Lower lobe of right lung (tissue), 2 donors: ENCODE measurements at regions not wholly inside any gene's neighbourhood (a gene's known extent, or its start where the extent isn't known, plus 50 kb on each side); places are given as distances from the start of the nearest gene placed in this dataset.
A peak's percentile ranks its signal among the peaks of the same experiment; 100 is the strongest.

Source experiments
- ATAC-seq, 2 donors: fragments of 200-7000 bp; cut with Tn5 transposase; one replicate each; pipeline ENCODE4 v1.9.1; 2020 to 2022; ENCODE audit warnings: mild to moderate bottlenecking in 2 of 2, moderate library complexity in 2 of 2
- DNase-seq: peaks from one replicate; pipeline ENCODE4 v3.0.0-alpha.2; 2020
- H3K27ac ChIP-seq: fragments of 200-600 bp; one replicate; pipeline ENCODE4 v1.8.0; 2022
- H3K27me3 ChIP-seq: fragments of 200-600 bp; one replicate; pipeline ENCODE4 v1.8.0; 2022; ENCODE audit warnings: low read depth
- H3K36me3 ChIP-seq: fragments of 200-600 bp; one replicate; pipeline ENCODE4 v1.8.0; 2022; ENCODE audit warnings: mild to moderate bottlenecking
- H3K4me1 ChIP-seq: fragments of 200-600 bp; one replicate; pipeline ENCODE4 v1.8.0; 2022
- H3K4me3 ChIP-seq: fragments of 200-600 bp; one replicate; pipeline ENCODE4 v1.8.0; 2022; ENCODE audit warnings: mild to moderate bottlenecking
- H3K9me3 ChIP-seq: fragments of 200-600 bp; one replicate; pipeline ENCODE4 v1.8.0; 2022
- intact Hi-C: fragments of 100-400 bp; cut with DNase I; formaldehyde crosslinking; loops from one replicate; pipeline ENCODE4 v1.11.0; 2022
- TF ChIP-seq, protein P1 (sequence below): fragments of 200-600 bp; IDR thresholded peaks from one replicate; pipeline ENCODE4 v1.8.0; 2022; ENCODE audit warnings: antibody characterized with exemption, mild to moderate bottlenecking
- donor health status: DM: no; HTN: yes; CAD: no; lungs with severe emphysema.

DNA sequence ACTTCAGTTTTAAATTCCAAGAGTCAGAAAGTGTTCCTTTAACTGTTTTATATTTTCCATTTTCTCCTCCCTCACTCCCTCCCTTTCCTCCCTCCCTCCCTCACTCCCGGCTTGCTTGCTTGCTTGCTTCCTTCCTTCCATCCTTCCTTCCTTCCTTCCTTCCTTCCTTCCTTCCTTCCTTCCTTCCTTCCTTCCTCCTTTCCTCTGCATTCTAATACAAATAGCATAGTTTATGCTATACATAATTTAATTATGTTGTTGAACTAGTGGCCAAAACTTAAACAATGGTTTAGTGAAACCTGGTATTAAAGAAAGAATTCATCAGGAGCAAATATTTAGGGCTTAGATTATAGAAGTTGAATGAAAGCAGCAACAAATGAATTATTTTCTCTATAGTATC is 188.5 kb upstream of the OLFM3 start:
- Histone ChIP-seq H3K4me3 (no peak overlapping the region), H3K36me3 (no peaks in the 10 kb centered on the region), H3K9me3 (no peaks in the 10 kb centered on the region), H3K4me1 (no peaks in the 10 kb centered on the region), H3K27me3 (no peaks in the 10 kb centered on the region), H3K27ac (no peak overlapping the region)
- intact Hi-C loops = no loop called here
- TF ChIP-seq, protein P1, sequence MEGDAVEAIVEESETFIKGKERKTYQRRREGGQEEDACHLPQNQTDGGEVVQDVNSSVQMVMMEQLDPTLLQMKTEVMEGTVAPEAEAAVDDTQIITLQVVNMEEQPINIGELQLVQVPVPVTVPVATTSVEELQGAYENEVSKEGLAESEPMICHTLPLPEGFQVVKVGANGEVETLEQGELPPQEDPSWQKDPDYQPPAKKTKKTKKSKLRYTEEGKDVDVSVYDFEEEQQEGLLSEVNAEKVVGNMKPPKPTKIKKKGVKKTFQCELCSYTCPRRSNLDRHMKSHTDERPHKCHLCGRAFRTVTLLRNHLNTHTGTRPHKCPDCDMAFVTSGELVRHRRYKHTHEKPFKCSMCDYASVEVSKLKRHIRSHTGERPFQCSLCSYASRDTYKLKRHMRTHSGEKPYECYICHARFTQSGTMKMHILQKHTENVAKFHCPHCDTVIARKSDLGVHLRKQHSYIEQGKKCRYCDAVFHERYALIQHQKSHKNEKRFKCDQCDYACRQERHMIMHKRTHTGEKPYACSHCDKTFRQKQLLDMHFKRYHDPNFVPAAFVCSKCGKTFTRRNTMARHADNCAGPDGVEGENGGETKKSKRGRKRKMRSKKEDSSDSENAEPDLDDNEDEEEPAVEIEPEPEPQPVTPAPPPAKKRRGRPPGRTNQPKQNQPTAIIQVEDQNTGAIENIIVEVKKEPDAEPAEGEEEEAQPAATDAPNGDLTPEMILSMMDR = no peak
- DNase-seq (no peak), ATAC-seq (no peak)

DNA sequence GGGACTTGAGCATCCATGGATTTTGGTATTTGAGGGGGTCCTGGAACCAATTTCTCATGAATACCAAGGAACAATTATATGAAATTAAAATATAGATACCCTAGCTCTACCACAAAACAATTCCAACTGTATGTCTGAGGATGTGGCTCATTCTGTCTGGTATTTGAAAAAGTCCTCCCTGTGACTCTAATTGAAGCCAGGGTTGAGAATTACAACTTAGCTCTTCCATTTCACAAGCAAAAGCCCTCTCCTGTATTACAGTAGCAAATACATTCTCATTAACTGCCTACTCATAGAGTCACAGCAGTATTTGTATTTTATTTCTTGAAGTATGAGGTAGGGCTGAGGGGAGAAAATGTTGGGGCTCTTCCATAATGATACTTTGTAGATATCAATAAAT is 187.8 kb upstream of the OLFM3 start:
- DNase-seq = no peak
- Histone ChIP-seq H3K4me3 (no peak overlapping the region), H3K27ac (no peak overlapping the region), H3K4me1 (no peaks in the 10 kb centered on the region), H3K36me3 (no peaks in the 10 kb centered on the region), H3K9me3 (no peaks in the 10 kb centered on the region), H3K27me3 (no peaks in the 10 kb centered on the region)
- ATAC-seq = no peak
- intact Hi-C loops = no loop called here
- TF ChIP-seq, protein P1 = no peak

DNA sequence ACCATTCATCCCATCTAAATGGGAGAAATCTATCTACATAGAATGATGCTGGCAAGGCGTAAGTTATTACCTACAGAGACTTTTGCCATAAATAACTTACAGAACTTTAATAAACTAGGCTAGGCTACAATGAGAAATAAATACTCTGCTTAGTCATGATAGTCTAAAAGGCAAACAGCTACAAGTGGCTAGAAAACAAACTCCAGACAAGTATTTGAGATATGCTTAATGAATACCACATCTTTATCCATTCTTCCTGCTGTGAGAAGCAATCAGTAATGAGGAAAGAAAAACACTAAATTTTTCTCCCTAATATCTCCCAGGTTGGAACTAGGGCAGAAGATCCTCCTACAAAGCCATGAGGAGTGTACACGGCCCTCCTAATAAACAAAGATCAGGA is 187.0 kb upstream of the OLFM3 start:
- peak in 1 of 2 donors; percentile 19 for ATAC-seq
- TF ChIP-seq, protein P1 = no peak
- Histone ChIP-seq H3K36me3 (no peaks in the 10 kb centered on the region), H3K27me3 (no peaks in the 10 kb centered on the region), H3K4me3 (no peak overlapping the region), H3K9me3 (no peaks in the 10 kb centered on the region), H3K27ac (no peak overlapping the region), H3K4me1 (no peaks in the 10 kb centered on the region)
- no peak for DNase-seq
- intact Hi-C loops = no loop called here

DNA sequence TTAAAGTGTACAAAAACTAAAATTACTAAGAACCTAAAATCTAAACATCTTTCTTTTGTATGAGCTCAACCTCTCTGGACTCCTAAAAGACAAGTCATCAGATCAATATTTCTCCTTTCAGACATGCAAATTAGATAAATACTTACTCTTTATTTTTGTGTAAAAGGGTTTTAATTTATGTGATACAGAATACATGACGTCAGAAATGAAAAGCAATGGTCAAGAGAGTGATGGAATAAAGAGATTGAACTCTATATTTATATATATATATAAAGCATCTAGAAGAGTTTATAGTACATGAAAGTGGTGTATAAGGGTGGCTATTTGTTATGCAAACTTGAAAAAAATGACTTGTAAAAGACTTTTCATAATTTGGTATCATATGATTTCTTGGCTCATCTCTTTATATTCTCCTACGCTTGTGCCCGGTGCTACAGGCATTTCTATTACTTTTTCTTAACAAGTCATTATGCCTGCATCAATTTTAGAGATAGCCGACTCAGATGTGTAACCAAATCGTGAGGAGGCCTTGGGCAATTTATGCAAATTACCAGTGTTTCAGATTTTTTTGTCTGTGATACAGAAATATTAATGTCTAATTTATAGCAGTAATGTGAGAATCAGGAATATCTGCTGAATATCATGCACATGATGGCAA is 186.0 kb upstream of the OLFM3 start:
- no peak for ATAC-seq
- Histone ChIP-seq H3K27me3 (no peaks in the 10 kb centered on the region), H3K4me1 (no peaks in the 10 kb centered on the region), H3K9me3 (no peaks in the 10 kb centered on the region), H3K27ac (no peak overlapping the region), H3K36me3 (no peaks in the 10 kb centered on the region), H3K4me3 (no peak overlapping the region)
- TF ChIP-seq, protein P1 = no peak
- DNase-seq = no peak
- intact Hi-C loops = no loop called here

DNA sequence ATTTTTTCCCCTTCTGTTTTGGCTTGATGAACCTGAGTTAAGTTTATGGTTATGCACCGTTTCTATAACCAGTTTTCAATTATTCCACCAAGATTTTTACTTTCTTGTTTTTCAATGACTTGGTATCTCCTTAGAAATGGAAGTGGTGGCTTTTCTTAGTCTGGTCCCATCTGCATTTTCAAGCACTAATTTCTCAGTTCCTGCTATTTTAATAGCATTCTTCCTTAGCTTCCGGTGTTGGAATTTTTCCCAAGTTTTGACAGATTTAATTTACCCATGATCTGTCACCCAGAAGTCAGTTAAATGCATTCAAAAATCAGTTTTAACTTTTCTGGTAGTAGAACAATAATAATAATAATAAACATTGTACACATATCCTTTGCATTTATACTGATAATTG is 184.6 kb upstream of the OLFM3 start:
- Histone ChIP-seq H3K4me3 (no peak overlapping the region), H3K9me3 (no peaks in the 10 kb centered on the region), H3K27ac (no peak overlapping the region), H3K36me3 (no peaks in the 10 kb centered on the region), H3K4me1 (no peaks in the 10 kb centered on the region), H3K27me3 (no peaks in the 10 kb centered on the region)
- DNase-seq (no peak), ATAC-seq (no peak)
- intact Hi-C loops = no loop called here
- TF ChIP-seq, protein P1 = no peak
